ENCODE measurements at regions not wholly inside any gene's neighbourhood (a gene's known extent, or its start where the extent isn't known, plus 50 kb on each side); places are given as distances from the start of the nearest gene placed in this dataset.

DNA sequence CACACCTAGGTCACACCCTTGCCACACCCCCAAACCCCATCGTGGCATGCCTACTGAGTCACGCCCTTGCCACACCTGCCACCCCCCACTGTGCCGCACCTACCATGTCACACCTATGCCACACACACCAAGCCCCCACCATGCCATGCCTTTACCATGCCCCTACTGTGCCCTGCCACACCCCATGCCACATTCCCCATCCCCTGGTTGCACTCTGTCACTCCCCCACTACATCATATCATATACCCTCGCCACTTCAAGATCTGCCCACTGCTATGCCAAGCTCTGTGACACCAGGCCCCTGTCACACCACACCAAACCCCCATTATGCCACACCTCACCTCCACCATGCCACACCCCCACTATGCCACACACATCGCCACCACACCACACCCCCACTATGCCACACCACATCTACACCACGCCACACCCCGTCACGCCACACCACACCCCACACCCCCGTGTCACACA, 101.2 kb downstream of the OLFM1 start:
- Histone ChIP-seq H3K4me1 (ENCODE audit: control insufficient read depth, insufficient read depth, low read length) (no peaks in the 10 kb centered on the region), H3K4me2 (ENCODE audit: low read depth, low read length) (no peak overlapping the region), H2BK120ac (ENCODE audit: low read depth, low read length) (no peak overlapping the region), H4K20me1 (ENCODE audit: insufficient read depth, low read length) (no peaks in the 10 kb centered on the region), H3K56ac (ENCODE audit: extremely low read depth, insufficient read depth, low read length) (no peak overlapping the region), H3K14ac (replicated peaks; ENCODE audit: low read depth, low read length) (no peak overlapping the region), H2AFZ (replicated peaks; ENCODE audit: low read length, poor library complexity) (no peak overlapping the region), H3K27me3 (ENCODE audit: control insufficient read depth, insufficient read depth, low read length) (peaks cover 2% of the 10 kb centered on the region; the same call in 1 of the 2 replicates), H3K36me3 (ENCODE audit: control insufficient read depth, insufficient read depth, low read length) (no peaks in the 10 kb centered on the region), H2BK20ac (ENCODE audit: low read depth, low read length) (no peak overlapping the region), H3K9me3 (ENCODE audit: control insufficient read depth, insufficient read depth, low read length) (peaks cover 22% of the 10 kb centered on the region), H4K5ac (ENCODE audit: low read depth, low read length) (no peak overlapping the region), H2AK9ac (replicated peaks; ENCODE audit: low read depth, low read length, poor library complexity) (no peak overlapping the region), H2BK5ac (ENCODE audit: low read depth, low read length, poor library complexity, severe bottlenecking) (no peak overlapping the region), H3K18ac (ENCODE audit: low read depth, low read length) (no peak overlapping the region), H2AK5ac (ENCODE audit: low read depth, low read length) (no peak overlapping the region), H4K8ac (ENCODE audit: low read depth in 2 of 2, low read length in 2 of 2) (no peak overlapping the region), H3K9me1 (ENCODE audit: insufficient read depth, low read length) (no peaks in the 10 kb centered on the region), H3K4me3 (ENCODE audit: insufficient read depth, low read depth, low read length) (no peak overlapping the region), H3K4ac (ENCODE audit: low read depth, low read length) (no peak overlapping the region), H3K27ac (ENCODE audit: insufficient read depth, low read length) (no peak overlapping the region), H3K23ac (ENCODE audit: low read depth, low read length) (no peak overlapping the region), H3K79me1 (ENCODE audit: low read depth in 1 of 2, low read length in 2 of 2) (no peaks in the 10 kb centered on the region), H2BK15ac (ENCODE audit: low read depth, low read length) (no peak overlapping the region), H4K91ac (ENCODE audit: insufficient read depth, low read depth, low read length) (no peak overlapping the region), H3K9ac (ENCODE audit: low read depth, low read length) (no peak overlapping the region)
- in situ Hi-C loops (cut with MboI; ENCODE audit: low sequenced_read_pairs) (no loop called here), dilution Hi-C loops (cut with HindIII; ENCODE audit: low sequenced_read_pairs, unreplicated experiment) (no loop called here), intact Hi-C loops (cut with micrococcal nuclease) (no loop called here)
- no peak for TF ChIP-seq MXI1 (IDR thresholded peaks at IDR 0.05; ENCODE audit: borderline replicate concordance, low read depth, low read length)
- TF ChIP-seq, protein P1, sequence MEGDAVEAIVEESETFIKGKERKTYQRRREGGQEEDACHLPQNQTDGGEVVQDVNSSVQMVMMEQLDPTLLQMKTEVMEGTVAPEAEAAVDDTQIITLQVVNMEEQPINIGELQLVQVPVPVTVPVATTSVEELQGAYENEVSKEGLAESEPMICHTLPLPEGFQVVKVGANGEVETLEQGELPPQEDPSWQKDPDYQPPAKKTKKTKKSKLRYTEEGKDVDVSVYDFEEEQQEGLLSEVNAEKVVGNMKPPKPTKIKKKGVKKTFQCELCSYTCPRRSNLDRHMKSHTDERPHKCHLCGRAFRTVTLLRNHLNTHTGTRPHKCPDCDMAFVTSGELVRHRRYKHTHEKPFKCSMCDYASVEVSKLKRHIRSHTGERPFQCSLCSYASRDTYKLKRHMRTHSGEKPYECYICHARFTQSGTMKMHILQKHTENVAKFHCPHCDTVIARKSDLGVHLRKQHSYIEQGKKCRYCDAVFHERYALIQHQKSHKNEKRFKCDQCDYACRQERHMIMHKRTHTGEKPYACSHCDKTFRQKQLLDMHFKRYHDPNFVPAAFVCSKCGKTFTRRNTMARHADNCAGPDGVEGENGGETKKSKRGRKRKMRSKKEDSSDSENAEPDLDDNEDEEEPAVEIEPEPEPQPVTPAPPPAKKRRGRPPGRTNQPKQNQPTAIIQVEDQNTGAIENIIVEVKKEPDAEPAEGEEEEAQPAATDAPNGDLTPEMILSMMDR (conservative IDR thresholded peaks at IDR 0.05; ENCODE audit: low read depth, low read length) = no peak
- WGBS, 2 experiments (ENCODE audit: extremely low coverage in 2 of 2, insufficient read length in 1 of 2) = 69% methylated on average over 3 of the region's 9 CpGs; no CpG with 5 or more reads in 1 of the 2 experiments
- no peak for ATAC-seq (ENCODE audit: low read depth)
- no peak for DNase-seq
- POLR2A ChIA-PET (ENCODE audit: unreplicated experiment) = no interaction called here
- no TSS peak for BruUV-seq (replicated peaks)
- CTCF ChIA-PET = no interaction called here

All from IMR-90 (cell line).